Ishikawa (cell line): ENCODE measurements at regions not wholly inside any gene's neighbourhood (a gene's known extent, or its start where the extent isn't known, plus 50 kb on each side); places are given as distances from the start of the nearest gene placed in this dataset.

Source experiments
- CEBPB ChIP-seq: IDR thresholded peaks from 2 replicates; pipeline ENCODE4 v1.6.1; 2012
- CREB1 ChIP-seq: IDR thresholded peaks from 2 replicates; pipeline ENCODE4 v1.6.1; 2012; ENCODE audit warnings: low read depth
- EGR1 ChIP-seq: IDR thresholded peaks from 2 replicates; pipeline ENCODE4 v1.6.1; 2012
- EP300 ChIP-seq: IDR thresholded peaks from 2 replicates; pipeline ENCODE4 v1.6.1; 2012; ENCODE audit warnings: borderline replicate concordance
- RAD21 ChIP-seq: IDR thresholded peaks from 2 replicates; pipeline ENCODE4 v1.6.1; 2012; ENCODE audit warnings: low read depth
- TAF1 ChIP-seq: IDR thresholded peaks from 2 replicates; pipeline ENCODE4 v1.6.1; 2012; ENCODE audit warnings: low read depth, mild to moderate bottlenecking
- TCF12 ChIP-seq: IDR thresholded peaks from 2 replicates; pipeline ENCODE4 v1.6.1; 2012; ENCODE audit warnings: low read depth
- TEAD4 ChIP-seq: IDR thresholded peaks from 2 replicates; pipeline ENCODE4 v1.6.1; 2012
- YY1 ChIP-seq: IDR thresholded peaks from 2 replicates; pipeline ENCODE4 v1.6.1; 2012; ENCODE audit warnings: low read depth
- TF ChIP-seq, protein P1 (sequence below): IDR thresholded peaks from 2 replicates; pipeline ENCODE4 v1.6.1; 2012; ENCODE audit warnings: low read depth, mild to moderate bottlenecking
- TF ChIP-seq, protein P2 (sequence below): IDR thresholded peaks from 2 replicates; pipeline ENCODE4 v1.6.1; 2012
- TF ChIP-seq, protein P3 (sequence below): IDR thresholded peaks from 2 replicates; pipeline ENCODE4 v1.6.1; 2012

DNA sequence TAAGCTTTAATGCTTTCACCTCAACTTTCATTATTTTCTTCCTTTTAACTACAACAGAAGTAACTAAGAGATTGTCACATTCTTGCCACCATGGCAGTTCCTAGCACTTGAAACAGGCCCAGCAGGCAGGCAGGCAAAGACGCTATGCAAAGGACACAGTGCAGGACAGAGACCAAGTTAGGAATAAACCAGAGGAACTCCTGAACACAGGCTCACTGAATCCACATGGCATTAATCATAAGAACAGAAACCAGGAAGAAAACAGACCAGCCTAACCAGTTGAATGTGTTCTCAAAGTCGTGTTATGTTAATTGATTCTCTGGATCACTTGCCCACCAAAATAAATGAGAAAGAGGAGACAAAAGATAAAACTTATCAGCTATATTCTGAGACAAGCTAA, 397.6 kb downstream of the TBL1XR1 start:
- TF ChIP-seq, protein P1, sequence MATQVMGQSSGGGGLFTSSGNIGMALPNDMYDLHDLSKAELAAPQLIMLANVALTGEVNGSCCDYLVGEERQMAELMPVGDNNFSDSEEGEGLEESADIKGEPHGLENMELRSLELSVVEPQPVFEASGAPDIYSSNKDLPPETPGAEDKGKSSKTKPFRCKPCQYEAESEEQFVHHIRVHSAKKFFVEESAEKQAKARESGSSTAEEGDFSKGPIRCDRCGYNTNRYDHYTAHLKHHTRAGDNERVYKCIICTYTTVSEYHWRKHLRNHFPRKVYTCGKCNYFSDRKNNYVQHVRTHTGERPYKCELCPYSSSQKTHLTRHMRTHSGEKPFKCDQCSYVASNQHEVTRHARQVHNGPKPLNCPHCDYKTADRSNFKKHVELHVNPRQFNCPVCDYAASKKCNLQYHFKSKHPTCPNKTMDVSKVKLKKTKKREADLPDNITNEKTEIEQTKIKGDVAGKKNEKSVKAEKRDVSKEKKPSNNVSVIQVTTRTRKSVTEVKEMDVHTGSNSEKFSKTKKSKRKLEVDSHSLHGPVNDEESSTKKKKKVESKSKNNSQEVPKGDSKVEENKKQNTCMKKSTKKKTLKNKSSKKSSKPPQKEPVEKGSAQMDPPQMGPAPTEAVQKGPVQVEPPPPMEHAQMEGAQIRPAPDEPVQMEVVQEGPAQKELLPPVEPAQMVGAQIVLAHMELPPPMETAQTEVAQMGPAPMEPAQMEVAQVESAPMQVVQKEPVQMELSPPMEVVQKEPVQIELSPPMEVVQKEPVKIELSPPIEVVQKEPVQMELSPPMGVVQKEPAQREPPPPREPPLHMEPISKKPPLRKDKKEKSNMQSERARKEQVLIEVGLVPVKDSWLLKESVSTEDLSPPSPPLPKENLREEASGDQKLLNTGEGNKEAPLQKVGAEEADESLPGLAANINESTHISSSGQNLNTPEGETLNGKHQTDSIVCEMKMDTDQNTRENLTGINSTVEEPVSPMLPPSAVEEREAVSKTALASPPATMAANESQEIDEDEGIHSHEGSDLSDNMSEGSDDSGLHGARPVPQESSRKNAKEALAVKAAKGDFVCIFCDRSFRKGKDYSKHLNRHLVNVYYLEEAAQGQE: no peak
- no peak for TF ChIP-seq CEBPB
- no peak for TF ChIP-seq RAD21
- no peak for TF ChIP-seq EP300
- TF ChIP-seq, protein P2, sequence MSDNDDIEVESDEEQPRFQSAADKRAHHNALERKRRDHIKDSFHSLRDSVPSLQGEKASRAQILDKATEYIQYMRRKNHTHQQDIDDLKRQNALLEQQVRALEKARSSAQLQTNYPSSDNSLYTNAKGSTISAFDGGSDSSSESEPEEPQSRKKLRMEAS: no peak
- no peak for TF ChIP-seq YY1
- no peak for TF ChIP-seq TAF1
- TF ChIP-seq, protein P3, sequence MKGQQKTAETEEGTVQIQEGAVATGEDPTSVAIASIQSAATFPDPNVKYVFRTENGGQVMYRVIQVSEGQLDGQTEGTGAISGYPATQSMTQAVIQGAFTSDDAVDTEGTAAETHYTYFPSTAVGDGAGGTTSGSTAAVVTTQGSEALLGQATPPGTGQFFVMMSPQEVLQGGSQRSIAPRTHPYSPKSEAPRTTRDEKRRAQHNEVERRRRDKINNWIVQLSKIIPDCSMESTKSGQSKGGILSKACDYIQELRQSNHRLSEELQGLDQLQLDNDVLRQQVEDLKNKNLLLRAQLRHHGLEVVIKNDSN: no peak
- no peak for TF ChIP-seq TEAD4
- TF ChIP-seq CREB1: no peak
- no peak for TF ChIP-seq EGR1
- no peak for TF ChIP-seq TCF12
